Stimulated activated CD4-positive, alpha-beta T cell treated with anti-CD3 and anti-CD28 coated beads, Interleukin-4, amount 100 ng/mL, for 1 hour (primary cell): ENCODE measurements at regions not wholly inside any gene's neighbourhood (a gene's known extent, or its start where the extent isn't known, plus 50 kb on each side); places are given as distances from the start of the nearest gene placed in this dataset.
"Not testable (repeated sequence)": the region's sequence is repeated elsewhere in the genome, so short reads cannot be mapped to it uniquely, and the experiment has no call there.

ENCODE experiments used
- DNase-seq: peaks from one replicate; pipeline ENCODE4 v3.0.0-alpha.2; 2020

- DNase-seq: no peak
These were observed 51.3 kb upstream of the EGFL6 start for GRCh38 chrX:13518126-13518525.

- no peak for DNase-seq
These were observed 54.0 kb upstream of the EGFL6 start for GRCh38 chrX:13515211-13515930.

- DNase-seq: no peak
These were observed 57.5 kb upstream of the EGFL6 start for GRCh38 chrX:13511944-13512330.

- DNase-seq: no peak
These were observed 58.0 kb upstream of the EGFL6 start for GRCh38 chrX:13511241-13511943.

- DNase-seq: no peak
These were observed 61.5 kb upstream of the EGFL6 start for GRCh38 chrX:13507893-13508292.

- DNase-seq: peak; percentile 56
These were observed 62.8 kb upstream of the EGFL6 start for GRCh38 chrX:13506574-13506973.

GRCh38 chrX:13502590-13502989, 66.8 kb upstream of the EGFL6 start:
- no peak for DNase-seq

- DNase-seq: no peak
These were observed 69.7 kb upstream of the EGFL6 start for GRCh38 chrX:13499736-13500135.

- DNase-seq: no peak
These were observed 71.2 kb upstream of the EGFL6 start for GRCh38 chrX:13498238-13498637.

GRCh38 chrX:13495232-13495631, 74.2 kb upstream of the EGFL6 start:
- DNase-seq: no peak

GRCh38 chrX:13494562-13494961, 74.8 kb upstream of the EGFL6 start:
- no peak for DNase-seq

- no peak for DNase-seq
These were observed 75.7 kb upstream of the EGFL6 start for GRCh38 chrX:13493659-13494058.

GRCh38 chrX:13492286-13492685, 77.1 kb upstream of the EGFL6 start:
- no peak for DNase-seq

- no peak for DNase-seq
These were observed 78.3 kb upstream of the EGFL6 start for GRCh38 chrX:13491061-13491460.

- no peak for DNase-seq
These were observed 79.9 kb upstream of the EGFL6 start for GRCh38 chrX:13489454-13489853.

- DNase-seq: peak; percentile 1
These were observed 81.5 kb upstream of the EGFL6 start for GRCh38 chrX:13487731-13488505.

GRCh38 chrX:13485167-13485566, 84.2 kb upstream of the EGFL6 start:
- no peak for DNase-seq

- DNase-seq: no peak
These were observed 85.6 kb upstream of the EGFL6 start for GRCh38 chrX:13483773-13484172.

GRCh38 chrX:13482746-13483541, 86.5 kb upstream of the EGFL6 start:
- DNase-seq: no peak

- DNase-seq: not testable (repeated sequence)
These were observed 88.6 kb upstream of the EGFL6 start for GRCh38 chrX:13480780-13481179.

GRCh38 chrX:13479452-13479813, 90.0 kb upstream of the EGFL6 start:
- DNase-seq: no peak

GRCh38 chrX:13478740-13479451, 90.5 kb upstream of the EGFL6 start:
- DNase-seq: no peak
